Spleen (tissue), 11 donors: ENCODE measurements at regions not wholly inside any gene's neighbourhood (a gene's known extent, or its start where the extent isn't known, plus 50 kb on each side); places are given as distances from the start of the nearest gene placed in this dataset.

Experiments used
- DNase-seq: peaks from one replicate; pipeline ENCODE4 v3.0.0-alpha.2; 2020
- H3K27ac ChIP-seq, 8 donors: fragments of 200-600 bp; sonication (generic) in 7 of 8; 1 replicate in 4 of 8; 2 replicates in 4 of 8; pipeline versions ENCODE4 v1.5.0 to v1.8.0; 2016 to 2021; ENCODE audit warnings: inconsistent platforms in 4 of 8, mild to moderate bottlenecking in 4 of 8, moderate library complexity in 1 of 8
- H3K27me3 ChIP-seq, 7 donors: fragments of 200-600 bp; sonication (generic) in 6 of 7; replicated peaks in 1 of 7; 1 replicate in 4 of 7; 2 replicates in 3 of 7; pipeline versions ENCODE4 v1.5.0 to v1.8.0; 2016 to 2021; ENCODE audit warnings: inconsistent platforms in 3 of 7, mild to moderate bottlenecking in 1 of 7
- H3K36me3 ChIP-seq, 6 donors: fragments of 200-600 bp; sonication (generic) in 5 of 6; 1 replicate in 4 of 6; 2 replicates in 2 of 6; pipeline versions ENCODE4 v1.5.0 to v1.8.0; 2016 to 2021; ENCODE audit warnings: inconsistent platforms in 2 of 6
- H3K4me1 ChIP-seq, 6 donors: fragments of 200-600 bp; sonication (generic) in 5 of 6; 1 replicate in 3 of 6; 2 replicates in 3 of 6; pipeline versions ENCODE4 v1.5.0 to v1.8.0; 2016 to 2021; ENCODE audit warnings: inconsistent platforms in 3 of 6
- H3K4me3 ChIP-seq, 8 donors: fragments of 200-600 bp; sonication (generic) in 7 of 8; 1 replicate in 4 of 8; 2 replicates in 4 of 8; pipeline versions ENCODE4 v1.5.0 to v1.8.0; 2016 to 2021; ENCODE audit warnings: inconsistent platforms in 4 of 8, mild to moderate bottlenecking in 4 of 8, moderate library complexity in 2 of 8
- H3K9me3 ChIP-seq, 8 donors: fragments of 200-600 bp; sonication (generic) in 7 of 8; 1 replicate in 4 of 8; 2 replicates in 4 of 8; pipeline versions ENCODE4 v1.5.0 to v1.8.0; 2016 to 2021; ENCODE audit warnings: inconsistent platforms in 4 of 8
- CTCF ChIP-seq, 11 experiments: fragments of 200-600 bp in 7 of 11; fragments of 450-650 bp in 4 of 11; sonication (generic) in 4 of 11; IDR thresholded peaks in 8 of 11; conservative IDR thresholded peaks in 3 of 11; 1 replicate in 7 of 11; 2 replicates in 4 of 11; pipeline versions ENCODE4 v1.4.0 to v1.8.0; 2016 to 2021; ENCODE audit warnings: antibody characterized with exemption in 11 of 11, inconsistent platforms in 4 of 11, mild to moderate bottlenecking in 1 of 11
- POLR2A ChIP-seq, 3 donors: fragments of 450-650 bp; IDR thresholded peaks; one replicate each; pipeline ENCODE4 v1.5.1; 2017; ENCODE audit warnings: antibody characterized with exemption in 3 of 3, mild to moderate bottlenecking in 1 of 3
- POLR2AphosphoS5 ChIP-seq, 3 donors: sonication (generic); formaldehyde crosslinking; IDR thresholded peaks; one replicate each; pipeline ENCODE4 v1.5.1; 2017; ENCODE audit warnings: antibody characterized with exemption in 3 of 3
- WGBS, 5 donors: extraction: QIAGEN DNeasy Blood & Tissue Kit in 3 of 5; methylation state at CpG; one replicate each; pipeline versions ENCODE4 v1.1.5 to v1.1.7; 2013 to 2018; 5-methylcytosine and 5-hydroxymethylcytosine counted together
- intact Hi-C: fragments of 100-400 bp; cut with DNase I; formaldehyde crosslinking; loops from one replicate; pipeline ENCODE4 v1.15.0; 2023; ENCODE audit warnings: low total_unique reads
- donor health status: healthy with polysubstance abuse.
- donor health status: DM: no; HTN: no; CAD: no; lungs with moderate emphysema.
- donor health status: DM: no; HTN: no; CAD: no.
- donor health status: Bipolar disorder and iron deficiency.
- donor health status: healthy.
- donor health status: DM: no; HTN: no; CAD: no.
- donor health status: DM: yes; HTN: yes; CAD: no.

- 84 to 90% (median 87%) methylated on average over 2 of the region's 2 CpGs for WGBS, 5 donors
- H3K27me3 ChIP-seq, result no peaks in the 10 kb centered on the region
- intact Hi-C loops, result no loop called here
- peaks cover 0 to 15% (median 2%) of the 10 kb centered on the region in 8 donors for H3K9me3 ChIP-seq
- H3K4me3 ChIP-seq, result no peak overlapping the region
- no peaks in the 10 kb centered on the region for H3K4me1 ChIP-seq
- no peak overlapping the region for H3K27ac ChIP-seq
- H3K36me3 ChIP-seq, result no peaks in the 10 kb centered on the region
- no peak for DNase-seq
- TF ChIP-seq CTCF (IDR thresholded peaks at IDR 0.05 in 8 of 11, conservative IDR thresholded peaks at IDR 0.05 in 3 of 11), result no peak
- no peak for TF ChIP-seq POLR2AphosphoS5 (IDR thresholded peaks at IDR 0.05)
- TF ChIP-seq POLR2A (IDR thresholded peaks at IDR 0.05), result no peak
These were observed 165.3 kb upstream of the TFPI start for GRCh38 chr2:187719510-187719909.

- intact Hi-C loops, result no loop called here
- 66 to 90% (median 78%) methylated on average over 2 to 4 of the region's 4 CpGs for WGBS, 5 donors
These were observed 194.7 kb upstream of the TFPI start for GRCh38 chr2:187748958-187749357.

GRCh38 chr2:187749804-187750431, 195.7 kb upstream of the TFPI start:
- WGBS, 5 donors, result 74 to 86% (median 79%) methylated on average over 7 of the region's 7 CpGs
- intact Hi-C loops, result no loop called here

More at GRCh38 chr2:187748958-187749357, 194.7 kb upstream of the TFPI start:
- Histone ChIP-seq H3K36me3 (no peaks in the 10 kb centered on the region), H3K27me3 (no peaks in the 10 kb centered on the region), H3K4me3 (no peak overlapping the region), H3K27ac (no peak overlapping the region), H3K9me3 (peaks cover 0 to 7% (median 0%) of the 10 kb centered on the region in 8 donors), H3K4me1 (no peaks in the 10 kb centered on the region)
- no peak for DNase-seq
- no peak for TF ChIP-seq POLR2AphosphoS5 (IDR thresholded peaks at IDR 0.05)
- no peak for TF ChIP-seq CTCF (IDR thresholded peaks at IDR 0.05 in 8 of 11, conservative IDR thresholded peaks at IDR 0.05 in 3 of 11)
- no peak for TF ChIP-seq POLR2A (IDR thresholded peaks at IDR 0.05)

More at GRCh38 chr2:187749804-187750431, 195.7 kb upstream of the TFPI start:
- H3K27ac ChIP-seq, result no peak overlapping the region
- no peaks in the 10 kb centered on the region for H3K27me3 ChIP-seq
- no peaks in the 10 kb centered on the region for H3K36me3 ChIP-seq
- H3K4me1 ChIP-seq, result no peaks in the 10 kb centered on the region
- H3K4me3 ChIP-seq, result no peak overlapping the region
- H3K9me3 ChIP-seq, result peaks cover 0 to 7% (median 0%) of the 10 kb centered on the region in 8 donors
- TF ChIP-seq POLR2AphosphoS5 (IDR thresholded peaks at IDR 0.05), result no peak
- TF ChIP-seq CTCF (IDR thresholded peaks at IDR 0.05 in 8 of 11, conservative IDR thresholded peaks at IDR 0.05 in 3 of 11), result no peak
- TF ChIP-seq POLR2A (IDR thresholded peaks at IDR 0.05), result no peak
- DNase-seq, result no peak
